ENCODE measurements at regions not wholly inside any gene's neighbourhood (a gene's known extent, or its start where the extent isn't known, plus 50 kb on each side); places are given as distances from the start of the nearest gene placed in this dataset.

DNA sequence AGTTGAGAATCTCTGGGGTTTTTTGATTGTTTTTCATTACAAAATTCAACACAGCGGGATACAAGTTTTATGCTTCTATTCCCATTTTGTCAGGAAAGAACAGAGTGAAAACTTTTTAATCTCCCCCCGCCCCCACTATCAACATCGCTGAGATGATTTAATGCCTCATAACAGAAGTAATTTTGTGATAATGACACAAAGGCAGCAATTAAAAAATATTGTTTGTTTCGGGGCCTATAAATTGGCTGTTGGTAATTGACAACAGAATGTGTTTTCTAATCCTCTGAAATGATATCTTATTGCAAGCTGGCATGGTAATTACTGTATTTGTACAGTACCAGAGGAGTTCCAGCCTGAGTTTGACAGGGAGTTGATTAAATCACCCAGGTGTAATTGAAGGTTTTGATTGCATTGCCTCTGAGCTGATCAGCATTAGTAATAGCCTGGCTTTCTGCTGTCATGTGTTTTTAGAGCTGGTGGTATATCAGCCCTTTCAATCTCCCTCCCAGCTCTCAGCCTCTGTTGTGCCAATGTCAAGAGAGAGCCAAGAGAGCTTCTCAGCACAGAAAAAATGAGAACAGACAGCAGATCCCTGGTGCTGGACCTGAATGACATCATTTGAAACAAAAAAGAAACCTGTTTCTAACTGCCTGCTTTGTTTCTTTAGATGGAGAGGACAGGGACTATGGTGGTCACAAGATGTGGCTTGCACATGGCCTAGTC lies 265.1 kb downstream of the FAM76B start:
- H3K9me3 Mint-ChIP-seq (ENCODE audit: unreplicated experiment): no peaks in the 10 kb centered on the region
- no peak for DNase-seq
- ChIA-PET POLR2A (no interaction called here), CTCF (interaction anchor here (1.7 kb wide), 1 partner anchor 370 kb away, joined by 4 read pairs; no protein-coding TSS in a partner anchor)
- H3K4me3 Mint-ChIP-seq (ENCODE audit: unreplicated experiment): no peak overlapping the region
- H3K27ac Mint-ChIP-seq (ENCODE audit: unreplicated experiment): no peak overlapping the region
- no TSS peak for BruUV-seq (replicated peaks)
- TF ChIP-seq, protein P1, sequence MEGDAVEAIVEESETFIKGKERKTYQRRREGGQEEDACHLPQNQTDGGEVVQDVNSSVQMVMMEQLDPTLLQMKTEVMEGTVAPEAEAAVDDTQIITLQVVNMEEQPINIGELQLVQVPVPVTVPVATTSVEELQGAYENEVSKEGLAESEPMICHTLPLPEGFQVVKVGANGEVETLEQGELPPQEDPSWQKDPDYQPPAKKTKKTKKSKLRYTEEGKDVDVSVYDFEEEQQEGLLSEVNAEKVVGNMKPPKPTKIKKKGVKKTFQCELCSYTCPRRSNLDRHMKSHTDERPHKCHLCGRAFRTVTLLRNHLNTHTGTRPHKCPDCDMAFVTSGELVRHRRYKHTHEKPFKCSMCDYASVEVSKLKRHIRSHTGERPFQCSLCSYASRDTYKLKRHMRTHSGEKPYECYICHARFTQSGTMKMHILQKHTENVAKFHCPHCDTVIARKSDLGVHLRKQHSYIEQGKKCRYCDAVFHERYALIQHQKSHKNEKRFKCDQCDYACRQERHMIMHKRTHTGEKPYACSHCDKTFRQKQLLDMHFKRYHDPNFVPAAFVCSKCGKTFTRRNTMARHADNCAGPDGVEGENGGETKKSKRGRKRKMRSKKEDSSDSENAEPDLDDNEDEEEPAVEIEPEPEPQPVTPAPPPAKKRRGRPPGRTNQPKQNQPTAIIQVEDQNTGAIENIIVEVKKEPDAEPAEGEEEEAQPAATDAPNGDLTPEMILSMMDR (IDR thresholded peaks at IDR 0.05; ENCODE audit: insufficient read depth in 1 of 2, low read depth in 1 of 2, low read length in 1 of 2, severe bottlenecking in 1 of 2, unreplicated experiment in 1 of 2): no peak
- no peaks in the 10 kb centered on the region for H3K9me3 ChIP-seq
- intact Hi-C loops (cut with micrococcal nuclease; ENCODE audit: unreplicated experiment): no loop called here
- H3K36me3 ChIP-seq (ENCODE audit: control insufficient read depth, insufficient read depth, low read length): no peaks in the 10 kb centered on the region
- H3K4me1 ChIP-seq: no peaks in the 10 kb centered on the region
- H3K36me3 Mint-ChIP-seq (ENCODE audit: insufficient read depth, unreplicated experiment): no peaks in the 10 kb centered on the region
- no peak overlapping the region for H3K4me3 ChIP-seq (ENCODE audit: low read depth, low read length)
- no peaks in the 10 kb centered on the region for H3K27me3 ChIP-seq (replicated peaks; ENCODE audit: control insufficient read depth, insufficient read depth, low read length)
- H3K4me1 Mint-ChIP-seq (ENCODE audit: low read depth, unreplicated experiment): no peaks in the 10 kb centered on the region
- peaks cover 2% of the 10 kb centered on the region for H3K27me3 Mint-ChIP-seq (ENCODE audit: insufficient read depth, unreplicated experiment)

DNA sequence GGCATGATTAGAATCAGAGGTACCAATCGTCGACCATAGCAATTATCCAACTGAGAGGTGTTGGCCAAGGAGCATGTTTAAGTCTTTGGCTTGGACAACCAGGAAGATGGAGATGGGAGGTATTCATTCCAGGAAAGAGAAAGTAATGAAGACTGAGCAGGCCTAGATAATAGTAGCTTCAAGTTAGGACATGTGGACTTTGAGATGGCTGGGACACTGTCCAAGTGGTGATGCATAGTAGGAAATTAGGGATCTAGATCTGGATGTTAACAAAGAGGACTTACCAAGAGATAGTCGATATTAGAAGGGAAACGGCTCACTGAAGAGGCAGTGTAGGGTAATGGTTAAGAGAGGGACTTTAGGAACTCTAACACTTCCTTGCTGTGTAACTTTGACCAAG lies 266.7 kb downstream of the FAM76B start:
- BruUV-seq (replicated peaks): no TSS peak
- Mint-ChIP-seq H3K27me3 (ENCODE audit: insufficient read depth, unreplicated experiment) (peaks cover 2% of the 10 kb centered on the region), H3K27ac (ENCODE audit: unreplicated experiment) (no peak overlapping the region), H3K4me3 (ENCODE audit: unreplicated experiment) (no peak overlapping the region), H3K9me3 (ENCODE audit: unreplicated experiment) (no peaks in the 10 kb centered on the region), H3K4me1 (ENCODE audit: low read depth, unreplicated experiment) (no peaks in the 10 kb centered on the region), H3K36me3 (ENCODE audit: insufficient read depth, unreplicated experiment) (no peaks in the 10 kb centered on the region)
- H3K27me3 ChIP-seq (replicated peaks; ENCODE audit: control insufficient read depth, insufficient read depth, low read length): no peaks in the 10 kb centered on the region
- H3K4me3 ChIP-seq (ENCODE audit: low read depth, low read length): no peak overlapping the region
- no peaks in the 10 kb centered on the region for H3K36me3 ChIP-seq (ENCODE audit: control insufficient read depth, insufficient read depth, low read length)
- CTCF ChIA-PET: no interaction called here
- no peak for DNase-seq
- POLR2A ChIA-PET: no interaction called here
- intact Hi-C loops (cut with micrococcal nuclease; ENCODE audit: unreplicated experiment): no loop called here
- H3K9me3 ChIP-seq: no peaks in the 10 kb centered on the region
- H3K4me1 ChIP-seq: no peaks in the 10 kb centered on the region
- TF ChIP-seq, protein P1 (IDR thresholded peaks at IDR 0.05; ENCODE audit: insufficient read depth in 1 of 2, low read depth in 1 of 2, low read length in 1 of 2, severe bottlenecking in 1 of 2, unreplicated experiment in 1 of 2): no peak

DNA sequence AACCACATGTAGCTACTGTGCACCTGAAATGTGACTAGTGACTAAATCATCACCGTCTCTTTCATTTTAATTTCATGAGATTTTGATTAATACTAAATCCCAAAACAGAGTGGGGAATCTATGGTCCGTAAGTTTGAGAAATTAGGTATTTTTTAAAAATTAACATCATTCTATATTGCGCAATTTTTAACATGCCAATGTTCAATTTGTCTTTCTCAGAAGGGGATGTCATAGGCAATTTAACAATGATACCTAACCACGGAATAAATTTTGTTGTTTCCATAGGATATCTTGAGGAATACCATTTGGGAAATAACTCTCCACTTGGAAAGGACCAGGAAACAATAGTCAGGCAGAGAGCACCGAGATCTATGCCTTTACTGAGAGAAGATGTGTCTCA lies 267.7 kb downstream of the FAM76B start:
- H3K9me3 ChIP-seq: no peaks in the 10 kb centered on the region
- intact Hi-C loops (cut with micrococcal nuclease; ENCODE audit: unreplicated experiment): no loop called here
- H3K36me3 ChIP-seq (ENCODE audit: control insufficient read depth, insufficient read depth, low read length): no peaks in the 10 kb centered on the region
- Mint-ChIP-seq H3K27me3 (ENCODE audit: insufficient read depth, unreplicated experiment) (peaks cover 2% of the 10 kb centered on the region), H3K27ac (ENCODE audit: unreplicated experiment) (no peak overlapping the region), H3K4me1 (ENCODE audit: low read depth, unreplicated experiment) (no peaks in the 10 kb centered on the region), H3K9me3 (ENCODE audit: unreplicated experiment) (no peaks in the 10 kb centered on the region), H3K36me3 (ENCODE audit: insufficient read depth, unreplicated experiment) (no peaks in the 10 kb centered on the region), H3K4me3 (ENCODE audit: unreplicated experiment) (no peak overlapping the region)
- DNase-seq: no peak
- H3K4me3 ChIP-seq (ENCODE audit: low read depth, low read length): no peak overlapping the region
- H3K27me3 ChIP-seq (replicated peaks; ENCODE audit: control insufficient read depth, insufficient read depth, low read length): no peaks in the 10 kb centered on the region
- TF ChIP-seq, protein P1 (IDR thresholded peaks at IDR 0.05; ENCODE audit: insufficient read depth in 1 of 2, low read depth in 1 of 2, low read length in 1 of 2, severe bottlenecking in 1 of 2, unreplicated experiment in 1 of 2): no peak
- ChIA-PET CTCF (no interaction called here), POLR2A (no interaction called here)
- no peaks in the 10 kb centered on the region for H3K4me1 ChIP-seq
- no TSS peak for BruUV-seq (replicated peaks)

All from Caco-2 (cell line).